GM23338 (cell line): ENCODE measurements at regions not wholly inside any gene's neighbourhood (a gene's known extent, or its start where the extent isn't known, plus 50 kb on each side); places are given as distances from the start of the nearest gene placed in this dataset.

Source experiments
- ATAC-seq: fragments of 200-7000 bp; cut with Tn5 transposase; 3 replicates; pipeline ENCODE4 v1.9.1; 2020
- DNase-seq: peaks from one replicate; pipeline ENCODE4 v3.0.0-alpha.2; 2015; ENCODE audit warnings: low spot score
- H2AFZ ChIP-seq: fragments of 200-600 bp; sonication (generic); 2 replicates; pipeline ENCODE4 v1.8.0; 2016; ENCODE audit warnings: antibody characterized with exemption, mild to moderate bottlenecking, moderate library complexity
- H3F3A ChIP-seq: fragments of 200-600 bp; sonication (generic); replicated peaks from 2 replicates; pipeline ENCODE4 v1.8.0; 2017; ENCODE audit warnings: antibody characterized with exemption, mixed run types, low read depth
- H3K27ac ChIP-seq: fragments of 200-600 bp; sonication (generic); 2 replicates; pipeline ENCODE4 v1.6.1; 2016; ENCODE audit warnings: low read depth
- H3K27me3 ChIP-seq: fragments of 200-600 bp; sonication (generic); 2 replicates; pipeline ENCODE4 v1.8.0; 2016; ENCODE audit warnings: mild to moderate bottlenecking, mixed run types, moderate library complexity; ENCODE audit not compliant: insufficient read depth
- H3K36me3 ChIP-seq: fragments of 200-600 bp; sonication (generic); 2 replicates; pipeline ENCODE4 v1.8.0; 2016; ENCODE audit warnings: mild to moderate bottlenecking; ENCODE audit not compliant: insufficient read depth
- H3K4me1 ChIP-seq: fragments of 200-600 bp; sonication (generic); 2 replicates; pipeline ENCODE4 v1.8.0; 2016; ENCODE audit warnings: mild to moderate bottlenecking, moderate library complexity; ENCODE audit not compliant: insufficient read depth
- H3K4me2 ChIP-seq: fragments of 200-600 bp; sonication (generic); 2 replicates; pipeline ENCODE4 v1.7.1; 2017; ENCODE audit warnings: mixed run types
- H3K4me3 ChIP-seq: fragments of 200-600 bp; sonication (generic); 2 replicates; pipeline ENCODE4 v1.6.1; 2016; ENCODE audit warnings: mixed run types
- H3K79me2 ChIP-seq: fragments of 200-600 bp; sonication (generic); replicated peaks from 2 replicates; pipeline ENCODE4 v1.8.0; 2017; ENCODE audit warnings: mild to moderate bottlenecking; ENCODE audit not compliant: insufficient read depth
- H3K9me2 ChIP-seq: fragments of 200-600 bp; sonication (generic); 2 replicates; pipeline ENCODE4 v1.8.0; 2017; ENCODE audit not compliant: insufficient read depth
- H4K20me1 ChIP-seq: fragments of 200-600 bp; sonication (generic); replicated peaks from 2 replicates; pipeline ENCODE4 v1.8.0; 2017; ENCODE audit warnings: mild to moderate bottlenecking; ENCODE audit not compliant: insufficient read depth
- H3K27ac Mint-ChIP-seq: 2 replicates; pipeline ENCODE4 v1.8.0; 2020; ENCODE audit warnings: inconsistent platforms, mild to moderate bottlenecking, moderate library complexity, mixed read lengths
- H3K27me3 Mint-ChIP-seq: 3 replicates; pipeline ENCODE4 v1.8.0; 2022; ENCODE audit warnings: low read depth, mild to moderate bottlenecking, moderate library complexity, mixed read lengths, inconsistent platforms; ENCODE audit not compliant: insufficient read depth, poor library complexity
- H3K36me3 Mint-ChIP-seq: 3 replicates; pipeline ENCODE4 v1.8.0; 2021; ENCODE audit warnings: low read depth, mild to moderate bottlenecking, inconsistent platforms, moderate library complexity, mixed read lengths
- H3K4me1 Mint-ChIP-seq: 3 replicates; pipeline ENCODE4 v1.8.0; 2020; ENCODE audit warnings: mild to moderate bottlenecking, inconsistent platforms, mixed read lengths
- H3K4me3 Mint-ChIP-seq: 3 replicates; pipeline ENCODE4 v1.8.0; 2021; ENCODE audit warnings: moderate library complexity, mild to moderate bottlenecking, inconsistent platforms, mixed read lengths
- H3K9me3 Mint-ChIP-seq: 3 replicates; pipeline ENCODE4 v1.8.0; 2020; ENCODE audit warnings: moderate library complexity, mild to moderate bottlenecking, inconsistent platforms, mixed read lengths
- CREB1 ChIP-seq: fragments of 250-450 bp; sonication (Bioruptor Pico); IDR thresholded peaks from 2 replicates; pipeline ENCODE4 v1.5.0; 2020; ENCODE audit warnings: low read depth, mild to moderate bottlenecking, moderate library complexity
- EZH2 ChIP-seq: fragments of 200-600 bp; sonication (generic); IDR thresholded peaks from one replicate; pipeline ENCODE4 v1.8.0; 2017; ENCODE audit warnings: antibody characterized with exemption, mild to moderate bottlenecking, low read depth; ENCODE audit not compliant: unreplicated experiment
- EZH2phosphoT487 ChIP-seq: fragments of 200-600 bp; sonication (generic); IDR thresholded peaks from one replicate; pipeline ENCODE4 v1.8.1; 2018; ENCODE audit warnings: antibody characterized with exemption; ENCODE audit not compliant: unreplicated experiment
- JUNB ChIP-seq: IDR thresholded peaks from one replicate; pipeline ENCODE4 v1.6.1; 2016; ENCODE audit warnings: antibody characterized with exemption; ENCODE audit not compliant: unreplicated experiment
- NANOG ChIP-seq: IDR thresholded peaks from 2 replicates; pipeline ENCODE4 v1.6.1; 2016; ENCODE audit warnings: antibody characterized with exemption, borderline replicate concordance
- POLR2AphosphoS5 ChIP-seq: IDR thresholded peaks from 2 replicates; pipeline ENCODE4 v1.6.1; 2016; ENCODE audit warnings: antibody characterized with exemption, low read depth
- REST ChIP-seq: IDR thresholded peaks from one replicate; pipeline ENCODE4 v1.6.1; 2018; ENCODE audit warnings: antibody characterized with exemption; ENCODE audit not compliant: unreplicated experiment
- STAT1 ChIP-seq: IDR thresholded peaks from one replicate; pipeline ENCODE4 v1.6.1; 2016; ENCODE audit warnings: antibody characterized with exemption; ENCODE audit not compliant: unreplicated experiment
- ZNF114 ChIP-seq: fragments of 250-450 bp; sonication (Bioruptor Pico); IDR thresholded peaks from 2 replicates; pipeline ENCODE4 v1.5.0; 2020; ENCODE audit warnings: mild to moderate bottlenecking, moderate library complexity
- ZNF331 ChIP-seq: fragments of 250-450 bp; sonication (Bioruptor Pico); IDR thresholded peaks from 2 replicates; pipeline ENCODE4 v1.5.0; 2020; ENCODE audit warnings: low read depth, mild to moderate bottlenecking, moderate library complexity
- TF ChIP-seq, protein P1 (sequence below), 2 experiments: fragments of 200-600 bp in 1 of 2; sonication (generic) in 1 of 2; conservative IDR thresholded peaks; 2 replicates each; pipeline versions ENCODE4 v1.5.1 to v1.6.1; 2016 to 2017; ENCODE audit warnings: antibody characterized with exemption in 2 of 2, low read depth in 2 of 2, mild to moderate bottlenecking in 2 of 2, moderate library complexity in 1 of 2
- TF ChIP-seq, protein P2 (sequence below): IDR thresholded peaks from 2 replicates; pipeline ENCODE4 v1.6.1; 2016; ENCODE audit warnings: antibody characterized with exemption

GRCh38 chr15:34640661-34641060 lies 57.2 kb upstream of the GOLGA8B start:
- Mint-ChIP-seq H3K36me3 (no peaks in the 10 kb centered on the region), H3K4me3 (no peak overlapping the region), H3K27ac (no peak overlapping the region), H3K27me3 (peaks cover 2% of the 10 kb centered on the region), H3K4me1 (no peaks in the 10 kb centered on the region; the same call in 2 of the 3 replicates), H3K9me3 (no peaks in the 10 kb centered on the region)
- no peaks in the 10 kb centered on the region for H3F3A ChIP-seq
- H3K27ac ChIP-seq: no peak overlapping the region
- H3K36me3 ChIP-seq: no peaks in the 10 kb centered on the region
- no peaks in the 10 kb centered on the region for H3K9me2 ChIP-seq
- no peak overlapping the region for H3K4me2 ChIP-seq
- TF ChIP-seq EZH2phosphoT487 (no peak), STAT1 (no peak), NANOG (no peak), ZNF331 (CRISPR knock-in tag) (no peak), CREB1 (CRISPR knock-in tag) (no peak), EZH2 (no peak), JUNB (no peak), REST (no peak)
- TF ChIP-seq, protein P1, sequence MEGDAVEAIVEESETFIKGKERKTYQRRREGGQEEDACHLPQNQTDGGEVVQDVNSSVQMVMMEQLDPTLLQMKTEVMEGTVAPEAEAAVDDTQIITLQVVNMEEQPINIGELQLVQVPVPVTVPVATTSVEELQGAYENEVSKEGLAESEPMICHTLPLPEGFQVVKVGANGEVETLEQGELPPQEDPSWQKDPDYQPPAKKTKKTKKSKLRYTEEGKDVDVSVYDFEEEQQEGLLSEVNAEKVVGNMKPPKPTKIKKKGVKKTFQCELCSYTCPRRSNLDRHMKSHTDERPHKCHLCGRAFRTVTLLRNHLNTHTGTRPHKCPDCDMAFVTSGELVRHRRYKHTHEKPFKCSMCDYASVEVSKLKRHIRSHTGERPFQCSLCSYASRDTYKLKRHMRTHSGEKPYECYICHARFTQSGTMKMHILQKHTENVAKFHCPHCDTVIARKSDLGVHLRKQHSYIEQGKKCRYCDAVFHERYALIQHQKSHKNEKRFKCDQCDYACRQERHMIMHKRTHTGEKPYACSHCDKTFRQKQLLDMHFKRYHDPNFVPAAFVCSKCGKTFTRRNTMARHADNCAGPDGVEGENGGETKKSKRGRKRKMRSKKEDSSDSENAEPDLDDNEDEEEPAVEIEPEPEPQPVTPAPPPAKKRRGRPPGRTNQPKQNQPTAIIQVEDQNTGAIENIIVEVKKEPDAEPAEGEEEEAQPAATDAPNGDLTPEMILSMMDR (conservative IDR thresholded peaks at IDR 0.05; ENCODE audit: low read depth in 2 of 2): no peak
- no peaks in the 10 kb centered on the region for H4K20me1 ChIP-seq
- ATAC-seq (no peak), DNase-seq (no peak)
- no peak overlapping the region for H3K4me3 ChIP-seq
- H3K27me3 ChIP-seq: no peaks in the 10 kb centered on the region
- no peak overlapping the region; the same call in 1 of the 2 replicates for H2AFZ ChIP-seq
- no peaks in the 10 kb centered on the region for H3K79me2 ChIP-seq
- H3K4me1 ChIP-seq: no peaks in the 10 kb centered on the region

DNA sequence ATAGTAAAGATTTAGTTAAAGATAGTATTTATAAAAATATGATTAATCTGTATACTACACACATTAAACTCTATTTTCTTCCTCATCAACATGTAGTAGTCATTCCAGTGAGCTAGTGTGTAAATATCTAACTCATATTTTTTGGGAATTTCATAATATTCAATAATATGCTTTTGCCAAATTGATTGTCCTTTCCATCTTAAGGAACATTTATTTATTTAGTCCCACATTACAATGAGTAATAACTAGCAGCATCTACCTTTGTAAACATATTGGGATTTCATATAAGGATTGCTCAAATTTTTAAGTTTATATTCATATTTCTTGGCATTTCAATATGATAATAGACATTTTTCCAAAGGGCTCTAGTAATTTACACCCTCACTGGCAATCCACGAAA lies 53.9 kb upstream of the GOLGA8B start:
- Histone ChIP-seq H4K20me1 (no peaks in the 10 kb centered on the region), H3K27ac (no peak overlapping the region), H3K36me3 (no peaks in the 10 kb centered on the region), H3K4me1 (no peaks in the 10 kb centered on the region), H3K4me3 (no peak overlapping the region), H3K27me3 (no peaks in the 10 kb centered on the region), H3K79me2 (no peaks in the 10 kb centered on the region), H3K4me2 (no peak overlapping the region), H3K9me2 (no peaks in the 10 kb centered on the region), H3F3A (no peaks in the 10 kb centered on the region), H2AFZ (no peak overlapping the region)
- peaks cover 7% of the 10 kb centered on the region; the same call in 2 of the 3 replicates for H3K9me3 Mint-ChIP-seq
- no peaks in the 10 kb centered on the region; the same call in 2 of the 3 replicates for H3K4me1 Mint-ChIP-seq
- no peak overlapping the region for H3K4me3 Mint-ChIP-seq
- no peaks in the 10 kb centered on the region for H3K36me3 Mint-ChIP-seq
- peaks cover 2% of the 10 kb centered on the region for H3K27me3 Mint-ChIP-seq
- DNase-seq (no peak), ATAC-seq (no peak)
- no peak overlapping the region for H3K27ac Mint-ChIP-seq
- TF ChIP-seq NANOG: no peak
- TF ChIP-seq, protein P2, sequence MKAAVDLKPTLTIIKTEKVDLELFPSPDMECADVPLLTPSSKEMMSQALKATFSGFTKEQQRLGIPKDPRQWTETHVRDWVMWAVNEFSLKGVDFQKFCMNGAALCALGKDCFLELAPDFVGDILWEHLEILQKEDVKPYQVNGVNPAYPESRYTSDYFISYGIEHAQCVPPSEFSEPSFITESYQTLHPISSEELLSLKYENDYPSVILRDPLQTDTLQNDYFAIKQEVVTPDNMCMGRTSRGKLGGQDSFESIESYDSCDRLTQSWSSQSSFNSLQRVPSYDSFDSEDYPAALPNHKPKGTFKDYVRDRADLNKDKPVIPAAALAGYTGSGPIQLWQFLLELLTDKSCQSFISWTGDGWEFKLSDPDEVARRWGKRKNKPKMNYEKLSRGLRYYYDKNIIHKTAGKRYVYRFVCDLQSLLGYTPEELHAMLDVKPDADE: no peak
- no peak for TF ChIP-seq ZNF114 (CRISPR knock-in tag)
- TF ChIP-seq EZH2phosphoT487: no peak
- TF ChIP-seq REST: no peak
- no peak for TF ChIP-seq CREB1 (CRISPR knock-in tag)
- no peak for TF ChIP-seq POLR2AphosphoS5
- TF ChIP-seq JUNB: no peak
- TF ChIP-seq, protein P1 (conservative IDR thresholded peaks at IDR 0.05; ENCODE audit: low read depth in 2 of 2): no peak
